Activated naive CD8-positive, alpha-beta T cell treated with anti-CD3 and anti-CD28 coated beads, Interleukin-2, amount 10 ng/mL, durations not matched to agents 7 days and 5 days (primary cell): ENCODE measurements at regions not wholly inside any gene's neighbourhood (a gene's known extent, or its start where the extent isn't known, plus 50 kb on each side); places are given as distances from the start of the nearest gene placed in this dataset.

ENCODE experiments used
- ATAC-seq: fragments of 150-1000 bp; cut with Tn5 transposase; one replicate; pipeline ENCODE4 v1.10.0; 2021; ENCODE audit warnings: low read depth, moderate library complexity
- POLR2A ChIA-PET: fragments of 350-600 bp; sonication (Branson Sonifier 250); formaldehyde crosslinking; loops from one replicate; lab custom pipeline; 2021; ENCODE audit warnings: antibody characterized with exemption; lab: Charles Lee
- DNase-seq: peaks from one replicate; pipeline ENCODE4 v3.0.0; 2021
- H3K27ac Mint-ChIP-seq: one replicate; pipeline ENCODE4 v1.8.0; 2022; ENCODE audit warnings: mild to moderate bottlenecking, mixed read lengths
- H3K27me3 Mint-ChIP-seq: one replicate; pipeline ENCODE4 v1.8.0; 2022; ENCODE audit warnings: mild to moderate bottlenecking, moderate library complexity, mixed read lengths
- H3K36me3 Mint-ChIP-seq: one replicate; pipeline ENCODE4 v1.8.0; 2021; ENCODE audit warnings: mild to moderate bottlenecking, mixed read lengths
- H3K4me1 Mint-ChIP-seq: one replicate; pipeline ENCODE4 v1.8.0; 2021; ENCODE audit warnings: mixed read lengths
- H3K4me3 Mint-ChIP-seq: one replicate; pipeline ENCODE4 v1.8.0; 2022; ENCODE audit warnings: mild to moderate bottlenecking, moderate library complexity, mixed read lengths
- H3K9me3 Mint-ChIP-seq: one replicate; pipeline ENCODE4 v1.8.0; 2021; ENCODE audit warnings: mixed read lengths

- no peak overlapping the region for H3K4me3 Mint-ChIP-seq
- ATAC-seq, result no peak
- H3K27ac Mint-ChIP-seq, result no peak overlapping the region
- peaks cover 30% of the 10 kb centered on the region for H3K27me3 Mint-ChIP-seq
- DNase-seq, result no peak
- no peaks in the 10 kb centered on the region for H3K36me3 Mint-ChIP-seq
- H3K9me3 Mint-ChIP-seq, result no peaks in the 10 kb centered on the region
- POLR2A ChIA-PET, result no interaction called here
- no peaks in the 10 kb centered on the region for H3K4me1 Mint-ChIP-seq
Observed at GRCh38 chr5:73367650-73368049, 80.9 kb downstream of the FOXD1 start.

DNA sequence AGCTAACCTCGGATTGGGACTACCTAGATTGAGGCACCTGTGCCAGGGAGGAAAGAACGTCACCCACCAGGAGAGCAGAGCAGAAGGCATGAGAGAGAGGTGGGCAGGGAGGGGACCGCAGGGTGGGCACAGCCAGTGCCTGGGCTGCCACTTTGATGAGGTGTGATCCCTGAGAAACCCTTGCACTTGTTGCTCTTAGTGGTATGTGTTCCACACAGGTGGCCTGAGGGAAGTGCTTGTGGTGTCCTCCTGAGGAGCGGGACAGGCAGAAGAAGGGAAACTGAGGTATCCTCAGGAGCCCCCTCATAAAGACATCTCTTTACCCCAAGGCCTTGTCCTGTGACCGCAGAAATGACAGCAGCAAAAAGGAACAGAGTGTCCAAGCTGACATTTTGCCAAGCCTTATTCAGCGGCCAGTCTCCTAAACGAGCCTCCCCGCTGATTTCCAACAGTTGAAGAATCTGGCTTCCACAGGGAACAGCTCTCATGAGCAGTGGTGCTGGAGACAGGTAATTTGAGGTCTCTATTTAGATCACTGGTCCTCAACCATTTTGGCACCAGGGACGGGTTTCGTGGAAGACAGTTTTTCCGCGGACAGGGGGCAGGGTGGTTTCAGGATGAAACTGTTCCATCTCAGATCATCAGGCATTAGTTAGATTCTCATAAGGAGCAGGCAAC is 82.4 kb downstream of the FOXD1 start:
- Mint-ChIP-seq H3K4me3 (no peak overlapping the region), H3K36me3 (no peaks in the 10 kb centered on the region), H3K4me1 (no peaks in the 10 kb centered on the region), H3K27ac (no peak overlapping the region), H3K9me3 (no peaks in the 10 kb centered on the region), H3K27me3 (peaks cover 29% of the 10 kb centered on the region)
- POLR2A ChIA-PET, result no interaction called here
- DNase-seq (no peak), ATAC-seq (no peak)

- Mint-ChIP-seq H3K27me3 (peaks cover 30% of the 10 kb centered on the region), H3K4me3 (no peak overlapping the region)
Observed at GRCh38 chr5:73365301-73365853, 83.2 kb downstream of the FOXD1 start.

DNA sequence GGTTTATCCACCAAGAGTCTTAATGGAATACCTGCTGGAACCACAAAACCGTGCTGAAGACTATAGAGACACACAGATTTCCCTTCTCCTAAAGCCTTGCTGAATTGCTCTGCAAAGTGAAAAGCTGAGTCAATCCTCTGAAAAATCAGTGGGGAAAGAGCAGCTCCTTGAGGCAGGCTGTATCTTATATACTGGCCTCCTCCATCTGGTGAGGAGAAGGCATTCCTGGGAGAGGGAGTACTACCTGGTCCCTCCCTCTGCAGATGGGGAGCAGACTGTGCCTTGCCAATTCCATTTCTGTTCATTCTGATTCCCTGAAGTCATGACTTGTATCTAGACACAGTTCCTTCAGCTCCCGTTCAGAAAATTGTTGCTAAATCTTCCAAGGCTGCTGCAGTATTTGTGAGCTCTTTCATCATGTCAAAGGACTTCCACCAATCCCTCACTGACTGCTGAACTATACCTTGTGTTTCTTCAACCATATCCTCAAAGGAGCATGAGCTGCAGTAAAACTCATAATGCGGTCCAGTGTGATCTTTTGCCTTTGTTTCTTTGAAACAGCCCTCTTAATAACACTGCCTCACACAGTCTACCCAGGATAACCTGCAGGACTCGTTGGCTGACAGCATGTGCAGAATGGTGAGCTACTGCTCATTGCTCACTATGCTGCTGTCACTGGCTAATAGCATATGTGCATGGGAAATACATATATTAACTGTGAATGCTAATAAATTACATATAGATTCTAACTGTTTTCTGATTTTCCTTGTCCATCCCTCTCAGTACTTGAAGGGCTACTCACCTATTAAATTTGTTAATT is 84.5 kb downstream of the FOXD1 start:
- POLR2A ChIA-PET, result no interaction called here
- Mint-ChIP-seq H3K9me3 (no peaks in the 10 kb centered on the region), H3K36me3 (no peaks in the 10 kb centered on the region), H3K27ac (no peak overlapping the region), H3K27me3 (peaks cover 23% of the 10 kb centered on the region), H3K4me3 (no peak overlapping the region), H3K4me1 (peaks cover 3% of the 10 kb centered on the region)
- DNase-seq, result no peak
- no peak for ATAC-seq

More at GRCh38 chr5:73365301-73365853, 83.2 kb downstream of the FOXD1 start:
- ATAC-seq (no peak), DNase-seq (no peak)
- POLR2A ChIA-PET, result no interaction called here
- H3K27ac Mint-ChIP-seq, result no peak overlapping the region
- H3K4me1 Mint-ChIP-seq, result no peaks in the 10 kb centered on the region
- H3K9me3 Mint-ChIP-seq, result no peaks in the 10 kb centered on the region
- no peaks in the 10 kb centered on the region for H3K36me3 Mint-ChIP-seq

- Mint-ChIP-seq H3K27ac (no peak overlapping the region), H3K4me1 (peaks cover 3% of the 10 kb centered on the region), H3K27me3 (peaks cover 22% of the 10 kb centered on the region), H3K4me3 (no peak overlapping the region), H3K9me3 (no peaks in the 10 kb centered on the region), H3K36me3 (no peaks in the 10 kb centered on the region)
- POLR2A ChIA-PET, result no interaction called here
- ATAC-seq (no peak), DNase-seq (no peak)
Observed at GRCh38 chr5:73359395-73359794, 89.2 kb downstream of the FOXD1 start.

DNA sequence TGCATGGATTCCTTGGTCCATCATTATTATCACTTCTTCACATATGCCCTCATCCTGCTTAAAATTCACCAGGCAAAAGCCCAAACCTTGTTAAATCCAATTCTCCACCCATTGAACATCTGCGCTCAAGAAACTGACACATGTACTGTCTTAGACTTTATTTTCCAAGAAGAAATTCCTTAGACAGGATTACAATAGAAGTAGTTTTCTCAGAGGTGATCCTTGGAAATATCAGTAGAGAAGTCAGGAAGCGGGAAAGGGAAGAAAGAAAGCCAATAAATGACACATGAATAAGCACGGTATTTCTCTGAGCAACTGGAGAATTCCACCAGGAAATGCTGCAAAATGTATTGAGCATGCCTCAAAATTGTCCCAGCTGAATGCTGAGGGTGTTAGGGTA is 90.2 kb downstream of the FOXD1 start:
- ATAC-seq, result no peak
- peaks cover 3% of the 10 kb centered on the region for H3K4me1 Mint-ChIP-seq
- POLR2A ChIA-PET, result no interaction called here
- H3K27me3 Mint-ChIP-seq, result peaks cover 22% of the 10 kb centered on the region
- H3K27ac Mint-ChIP-seq, result no peak overlapping the region
- DNase-seq, result no peak
- no peaks in the 10 kb centered on the region for H3K36me3 Mint-ChIP-seq
- H3K4me3 Mint-ChIP-seq, result no peak overlapping the region
- no peaks in the 10 kb centered on the region for H3K9me3 Mint-ChIP-seq

- peak overlapping the region; percentile 18 for H3K27ac Mint-ChIP-seq
- H3K36me3 Mint-ChIP-seq, result no peaks in the 10 kb centered on the region
- H3K9me3 Mint-ChIP-seq, result no peaks in the 10 kb centered on the region
- no peak overlapping the region for H3K4me3 Mint-ChIP-seq
- ATAC-seq (no peak), DNase-seq (no peak)
- POLR2A ChIA-PET, result no interaction called here
- H3K27me3 Mint-ChIP-seq, result peaks cover 19% of the 10 kb centered on the region
- H3K4me1 Mint-ChIP-seq, result peaks cover 3% of the 10 kb centered on the region
Observed at GRCh38 chr5:73357576-73357975, 91.0 kb downstream of the FOXD1 start.

GRCh38 chr5:73355108-73355507 is 93.5 kb downstream of the FOXD1 start:
- ATAC-seq (no peak), DNase-seq (no peak)
- Mint-ChIP-seq H3K9me3 (peaks cover 7% of the 10 kb centered on the region), H3K4me1 (peaks cover 3% of the 10 kb centered on the region), H3K4me3 (no peak overlapping the region), H3K36me3 (no peaks in the 10 kb centered on the region), H3K27me3 (peaks cover 29% of the 10 kb centered on the region), H3K27ac (no peak overlapping the region)
- POLR2A ChIA-PET, result no interaction called here

DNA sequence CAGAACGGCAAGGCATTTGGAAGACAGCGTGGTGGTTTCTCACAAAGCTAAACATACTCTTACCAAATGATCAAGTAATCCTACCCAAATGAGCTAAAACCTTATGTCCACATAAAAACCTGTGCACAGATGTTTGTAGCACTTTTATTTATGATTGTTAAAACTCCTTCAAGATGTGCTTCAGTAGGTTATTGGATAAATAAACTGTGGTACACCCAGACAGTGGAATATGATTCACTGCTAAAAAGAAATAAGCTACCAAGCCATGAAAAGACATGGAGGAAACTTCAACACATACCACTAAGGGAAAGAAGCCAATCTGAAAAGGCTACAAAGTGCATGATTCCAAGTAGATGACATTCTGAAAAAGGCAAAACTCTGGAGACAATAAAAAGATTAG is 94.2 kb downstream of the FOXD1 start:
- DNase-seq (no peak), ATAC-seq (no peak)
- H3K36me3 Mint-ChIP-seq, result no peaks in the 10 kb centered on the region
- peaks cover 2% of the 10 kb centered on the region for H3K4me1 Mint-ChIP-seq
- POLR2A ChIA-PET, result no interaction called here
- no peak overlapping the region for H3K4me3 Mint-ChIP-seq
- peaks cover 29% of the 10 kb centered on the region for H3K27me3 Mint-ChIP-seq
- H3K9me3 Mint-ChIP-seq, result peaks cover 7% of the 10 kb centered on the region
- no peak overlapping the region for H3K27ac Mint-ChIP-seq

- no peaks in the 10 kb centered on the region for H3K36me3 Mint-ChIP-seq
- DNase-seq, result no peak
- H3K4me1 Mint-ChIP-seq, result no peaks in the 10 kb centered on the region
- H3K27me3 Mint-ChIP-seq, result peaks cover 25% of the 10 kb centered on the region
- H3K9me3 Mint-ChIP-seq, result peaks cover 9% of the 10 kb centered on the region
- H3K27ac Mint-ChIP-seq, result no peak overlapping the region
- no peak overlapping the region for H3K4me3 Mint-ChIP-seq
- no peak for ATAC-seq
- POLR2A ChIA-PET, result no interaction called here
Observed at GRCh38 chr5:73352649-73353230, 95.8 kb downstream of the FOXD1 start.

GRCh38 chr5:73352243-73352642 is 96.3 kb downstream of the FOXD1 start:
- no peak overlapping the region for H3K4me3 Mint-ChIP-seq
- POLR2A ChIA-PET, result no interaction called here
- ATAC-seq, result no peak
- H3K4me1 Mint-ChIP-seq, result no peaks in the 10 kb centered on the region
- H3K36me3 Mint-ChIP-seq, result no peaks in the 10 kb centered on the region
- no peak overlapping the region for H3K27ac Mint-ChIP-seq
- H3K27me3 Mint-ChIP-seq, result peaks cover 20% of the 10 kb centered on the region
- DNase-seq, result no peak
- peaks cover 14% of the 10 kb centered on the region for H3K9me3 Mint-ChIP-seq

- H3K4me1 Mint-ChIP-seq, result no peaks in the 10 kb centered on the region
- no peak overlapping the region for H3K4me3 Mint-ChIP-seq
- no peak overlapping the region for H3K27ac Mint-ChIP-seq
- H3K36me3 Mint-ChIP-seq, result no peaks in the 10 kb centered on the region
- peaks cover 19% of the 10 kb centered on the region for H3K9me3 Mint-ChIP-seq
- ATAC-seq (no peak), DNase-seq (no peak)
- POLR2A ChIA-PET, result no interaction called here
- peaks cover 19% of the 10 kb centered on the region for H3K27me3 Mint-ChIP-seq
Observed at GRCh38 chr5:73351593-73351992, 97.0 kb downstream of the FOXD1 start.

DNA sequence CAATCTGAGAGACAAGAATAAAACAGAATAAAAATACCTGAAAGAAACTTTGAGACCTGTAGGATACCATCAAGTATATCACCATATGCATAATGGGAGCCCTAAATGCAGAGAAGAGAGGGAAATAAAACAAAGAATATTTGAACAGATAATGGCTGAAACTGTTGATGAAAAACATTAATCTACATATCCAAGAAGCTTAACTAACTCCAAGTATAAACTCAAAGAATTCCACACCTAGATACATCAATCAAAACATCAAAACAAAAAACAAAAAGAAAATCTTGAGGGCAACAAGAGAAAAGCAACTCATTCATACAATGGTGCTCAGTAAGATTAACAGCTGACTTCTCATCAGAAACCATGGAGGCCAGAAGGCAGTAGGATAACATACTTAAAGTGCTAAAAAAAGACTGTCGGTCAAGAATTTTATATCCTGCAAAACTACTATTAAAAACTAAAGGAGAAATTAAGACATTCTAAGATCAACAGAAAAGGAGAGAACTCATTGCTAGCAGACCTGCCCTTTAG is 101.6 kb downstream of the FOXD1 start:
- H3K4me1 Mint-ChIP-seq, result no peaks in the 10 kb centered on the region
- peaks cover 23% of the 10 kb centered on the region for H3K27me3 Mint-ChIP-seq
- no peak overlapping the region for H3K4me3 Mint-ChIP-seq
- H3K36me3 Mint-ChIP-seq, result no peaks in the 10 kb centered on the region
- ATAC-seq, result no peak
- no peak overlapping the region for H3K27ac Mint-ChIP-seq
- no peak for DNase-seq
- POLR2A ChIA-PET, result no interaction called here
- H3K9me3 Mint-ChIP-seq, result peaks cover 23% of the 10 kb centered on the region
